Breast epithelium (tissue), 4 donors: ENCODE measurements at regions not wholly inside any gene's neighbourhood (a gene's known extent, or its start where the extent isn't known, plus 50 kb on each side); places are given as distances from the start of the nearest gene placed in this dataset.
"Not testable (repeated sequence)": the region's sequence is repeated elsewhere in the genome, so short reads cannot be mapped to it uniquely, and the experiment has no call there.

Experiments
- DNase-seq, 2 donors: peaks; one replicate each; pipeline ENCODE4 v3.0.0-alpha.2; 2019; ENCODE audit warnings: low spot score in 2 of 2
- H3K27ac ChIP-seq, 2 donors: fragments of 200-600 bp; sonication (generic) in 1 of 2; one replicate each; pipeline ENCODE4 v1.5.1; 2016 to 2019; ENCODE audit warnings: mild to moderate bottlenecking in 1 of 2
- H3K27me3 ChIP-seq, 2 donors: fragments of 200-600 bp; sonication (generic) in 1 of 2; one replicate each; pipeline versions ENCODE4 v1.5.1 to v1.6.0; 2017 to 2019; ENCODE audit warnings: control low read depth in 1 of 2, mild to moderate bottlenecking in 1 of 2
- H3K36me3 ChIP-seq: fragments of 200-600 bp; one replicate; pipeline ENCODE4 v1.5.1; 2019
- H3K4me1 ChIP-seq, 2 donors: fragments of 200-600 bp; sonication (generic); one replicate each; pipeline ENCODE4 v1.5.1; 2016 to 2019; ENCODE audit warnings: control low read depth in 1 of 2
- H3K4me3 ChIP-seq, 3 donors: fragments of 200-600 bp; sonication (generic); 1 replicate in 2 of 3; 2 replicates in 1 of 3; pipeline ENCODE4 v1.5.1; 2016 to 2019; ENCODE audit warnings: mild to moderate bottlenecking in 3 of 3, moderate library complexity in 2 of 3
- H3K9me3 ChIP-seq, 2 donors: fragments of 200-600 bp; sonication (generic) in 1 of 2; one replicate each; pipeline ENCODE4 v1.5.1; 2016 to 2019; ENCODE audit warnings: control low read depth in 1 of 2
- CTCF ChIP-seq, 3 donors: fragments of 450-650 bp; IDR thresholded peaks; one replicate each; pipeline ENCODE4 v1.5.1; 2016 to 2017; ENCODE audit warnings: antibody characterized with exemption in 3 of 3, mild to moderate bottlenecking in 3 of 3, moderate library complexity in 3 of 3
- POLR2A ChIP-seq: fragments of 450-650 bp; IDR thresholded peaks from one replicate; pipeline ENCODE4 v1.6.1; 2016; ENCODE audit warnings: antibody characterized with exemption, mild to moderate bottlenecking, moderate library complexity
- POLR2AphosphoS5 ChIP-seq, 3 donors: sonication (generic); formaldehyde crosslinking; IDR thresholded peaks; one replicate each; pipeline ENCODE4 v1.6.1; 2017; ENCODE audit warnings: antibody characterized with exemption in 3 of 3
- intact Hi-C: fragments of 100-400 bp; cut with DNase I; formaldehyde crosslinking; loops from one replicate; pipeline ENCODE4 v1.15.1; 2023; ENCODE audit warnings: low total_unique reads

- no peak for DNase-seq
- intact Hi-C loops = no loop called here
- Histone ChIP-seq H3K27me3 (no peaks in the 10 kb centered on the region), H3K4me1 (no peaks in the 10 kb centered on the region), H3K36me3 (no peaks in the 10 kb centered on the region), H3K9me3 (peaks cover 0 to 5% of the 10 kb centered on the region in 2 donors), H3K4me3 (no peak overlapping the region), H3K27ac (peak overlapping the region; percentile 13 to 43)
- TF ChIP-seq CTCF (IDR thresholded peaks at IDR 0.05) (no peak), POLR2A (no peak), POLR2AphosphoS5 (IDR thresholded peaks at IDR 0.05) (no peak)
Observed at GRCh38 chr21:16125274-16125673, 395.5 kb downstream of the USP25 start.

- DNase-seq, H3K36me3 ChIP-seq, intact Hi-C loops, H3K27me3 ChIP-seq, H3K4me3 ChIP-seq, H3K4me1 ChIP-seq, H3K27ac ChIP-seq: not testable (repeated sequence)
- peaks cover 0 to 12% of the 10 kb centered on the region in 2 donors for H3K9me3 ChIP-seq
Observed at GRCh38 chr21:16132453-16132852, 402.7 kb downstream of the USP25 start.

- no peak for DNase-seq
- H3K36me3 ChIP-seq = no peaks in the 10 kb centered on the region
- intact Hi-C loops = no loop called here
- H3K4me1 ChIP-seq = no peaks in the 10 kb centered on the region
- no peaks in the 10 kb centered on the region for H3K27me3 ChIP-seq
- H3K4me3 ChIP-seq = no peak overlapping the region
- TF ChIP-seq POLR2AphosphoS5 (IDR thresholded peaks at IDR 0.05) (no peak), CTCF (IDR thresholded peaks at IDR 0.05) (no peak)
- H3K9me3 ChIP-seq = peaks cover 0 to 12% of the 10 kb centered on the region in 2 donors
- H3K27ac ChIP-seq = no peak overlapping the region
Observed at GRCh38 chr21:16133248-16133647, 403.5 kb downstream of the USP25 start.

GRCh38 chr21:16134134-16134533, 404.4 kb downstream of the USP25 start:
- no peaks in the 10 kb centered on the region for H3K36me3 ChIP-seq
- no peaks in the 10 kb centered on the region for H3K27me3 ChIP-seq
- DNase-seq = no peak
- H3K27ac ChIP-seq = peak overlapping the region in 1 of 2 donors; percentile 66
- intact Hi-C loops = no loop called here
- peaks cover 0 to 12% of the 10 kb centered on the region in 2 donors for H3K9me3 ChIP-seq
- H3K4me3 ChIP-seq = no peak overlapping the region
- no peaks in the 10 kb centered on the region for H3K4me1 ChIP-seq
- no peak for TF ChIP-seq POLR2AphosphoS5 (IDR thresholded peaks at IDR 0.05)
- no peak for TF ChIP-seq CTCF (IDR thresholded peaks at IDR 0.05)
- no peak for TF ChIP-seq POLR2A

GRCh38 chr21:16137106-16137505, 407.3 kb downstream of the USP25 start:
- intact Hi-C loops = no loop called here
- no peak overlapping the region for H3K4me3 ChIP-seq
- TF ChIP-seq POLR2AphosphoS5 (IDR thresholded peaks at IDR 0.05) = no peak
- no peak for TF ChIP-seq CTCF (IDR thresholded peaks at IDR 0.05)
- no peak for TF ChIP-seq POLR2A
- H3K9me3 ChIP-seq = no peaks in the 10 kb centered on the region
- no peak for DNase-seq
- H3K27me3 ChIP-seq = no peaks in the 10 kb centered on the region
- H3K27ac ChIP-seq = no peak overlapping the region
- no peaks in the 10 kb centered on the region for H3K36me3 ChIP-seq
- no peaks in the 10 kb centered on the region for H3K4me1 ChIP-seq

GRCh38 chr21:16145052-16145451, 415.3 kb downstream of the USP25 start:
- Histone ChIP-seq H3K4me3 (no peak overlapping the region), H3K4me1 (no peaks in the 10 kb centered on the region), H3K27ac (no peak overlapping the region), H3K27me3 (no peaks in the 10 kb centered on the region), H3K9me3 (no peaks in the 10 kb centered on the region), H3K36me3 (no peaks in the 10 kb centered on the region)
- no peak for DNase-seq
- TF ChIP-seq POLR2AphosphoS5 (IDR thresholded peaks at IDR 0.05) (no peak), POLR2A (no peak), CTCF (IDR thresholded peaks at IDR 0.05) (no peak)
- intact Hi-C loops = no loop called here
